ENCODE measurements at regions not wholly inside any gene's neighbourhood (a gene's known extent, or its start where the extent isn't known, plus 50 kb on each side); places are given as distances from the start of the nearest gene placed in this dataset.

- no peak for DNase-seq
Observed at GRCh38 chr5:68958428-68958827, 135.4 kb upstream of the SLC30A5 start.

GRCh38 chr5:68960456-68960855, 133.4 kb upstream of the SLC30A5 start:
- DNase-seq = no peak

- DNase-seq = no peak
Observed at GRCh38 chr5:68960961-68961360, 132.9 kb upstream of the SLC30A5 start.

- no peak for DNase-seq
Observed at GRCh38 chr5:68961762-68962161, 132.1 kb upstream of the SLC30A5 start.

DNA sequence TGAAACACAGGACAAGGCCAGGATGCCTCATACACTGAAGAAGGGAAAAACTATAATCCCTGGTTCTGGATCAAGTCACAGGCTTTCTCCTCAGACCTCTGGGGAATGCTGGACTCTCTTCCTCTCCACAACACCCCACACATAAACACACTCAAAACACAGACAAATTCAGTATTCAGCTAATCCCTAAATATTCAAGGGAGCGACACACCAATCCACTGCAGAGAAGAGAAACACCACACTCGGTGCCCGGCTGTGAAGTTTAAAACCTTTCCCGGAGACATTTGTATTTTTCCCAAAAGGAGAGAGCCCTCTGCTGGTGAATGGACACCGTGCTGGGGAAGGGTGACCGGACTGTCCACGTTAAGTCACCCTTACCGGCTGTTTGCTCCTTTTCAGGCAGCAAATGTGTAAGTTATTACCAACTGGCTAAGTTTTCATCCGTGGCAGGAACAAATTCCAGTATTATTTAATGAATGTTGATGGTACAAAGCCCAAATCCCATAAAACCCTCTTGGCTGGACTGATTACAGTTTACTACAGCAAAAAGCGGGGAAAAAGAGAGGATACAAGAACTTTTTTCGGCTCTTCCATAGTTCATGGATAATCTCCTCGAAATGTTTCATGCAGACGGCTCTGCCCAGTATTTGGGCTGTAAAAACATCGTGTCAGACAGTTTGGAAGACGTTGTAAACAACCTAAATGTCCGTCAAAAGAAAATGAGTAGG, 130.9 kb upstream of the SLC30A5 start:
- DNase-seq = no peak

GRCh38 chr5:68964679-68965078, 129.1 kb upstream of the SLC30A5 start:
- DNase-seq = no peak

DNA sequence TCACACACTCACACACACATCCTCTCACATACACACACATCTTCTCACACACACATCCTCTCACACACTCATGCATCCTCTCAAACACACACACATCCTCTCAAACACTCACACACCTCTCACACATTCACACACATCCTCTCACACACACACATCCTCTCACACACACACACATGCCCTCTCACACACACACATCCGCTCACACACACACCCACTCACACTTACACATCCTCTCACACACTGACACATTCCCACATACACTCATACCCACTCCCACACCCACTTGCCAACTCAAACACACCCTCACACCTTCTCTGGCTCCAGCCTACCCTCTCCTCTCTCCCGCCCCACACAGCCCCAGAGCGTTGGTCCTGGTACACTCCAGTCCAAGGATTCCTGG, 127.9 kb upstream of the SLC30A5 start:
- no peak for DNase-seq

GRCh38 chr5:68966596-68966995, 127.2 kb upstream of the SLC30A5 start:
- DNase-seq = no peak

- no peak for DNase-seq
Observed at GRCh38 chr5:68968429-68968828, 125.4 kb upstream of the SLC30A5 start.

- DNase-seq = no peak
Observed at GRCh38 chr5:68970617-68971016, 123.2 kb upstream of the SLC30A5 start.

- DNase-seq = no peak
Observed at GRCh38 chr5:68973696-68974095, 120.1 kb upstream of the SLC30A5 start.

- no peak for DNase-seq
Observed at GRCh38 chr5:68983043-68983442, 110.8 kb upstream of the SLC30A5 start.

- no peak for DNase-seq
Observed at GRCh38 chr5:68983959-68984358, 109.9 kb upstream of the SLC30A5 start.

GRCh38 chr5:68991279-68992084, 102.3 kb upstream of the SLC30A5 start:
- DNase-seq = no peak

- DNase-seq = no peak
Observed at GRCh38 chr5:68994645-68995044, 99.2 kb upstream of the SLC30A5 start.

DNA sequence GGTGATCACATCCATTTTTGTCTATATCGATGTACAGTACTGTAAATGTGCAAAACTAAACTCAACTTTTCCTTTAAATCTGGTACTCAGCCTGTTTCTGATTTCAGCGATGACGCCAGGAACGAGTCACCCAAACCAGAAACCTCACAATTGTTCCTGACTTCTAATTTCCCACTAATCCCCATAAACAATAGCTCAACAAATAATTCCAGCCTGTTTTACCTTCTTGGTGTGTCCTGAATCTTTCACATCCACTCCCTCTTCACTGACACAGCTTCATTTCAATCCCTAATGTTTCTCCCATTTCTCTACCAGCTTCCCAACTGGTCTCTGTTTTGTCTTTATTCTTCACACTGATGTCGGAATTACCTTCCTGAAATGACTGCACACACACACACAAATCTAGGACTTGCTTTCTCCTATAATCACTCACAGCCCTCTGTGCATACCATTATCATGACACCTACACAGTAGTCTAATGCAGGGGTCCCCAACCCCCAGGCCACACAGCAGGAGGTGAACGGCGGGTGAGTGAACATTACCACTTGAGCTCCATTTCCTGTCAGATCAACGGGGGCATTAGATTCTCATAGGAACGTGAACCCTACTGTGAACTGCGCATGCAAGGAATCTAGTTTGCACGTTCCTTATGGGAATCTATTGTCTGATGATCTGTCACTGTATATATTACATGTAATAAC, 97.8 kb upstream of the SLC30A5 start:
- no peak for DNase-seq

DNA sequence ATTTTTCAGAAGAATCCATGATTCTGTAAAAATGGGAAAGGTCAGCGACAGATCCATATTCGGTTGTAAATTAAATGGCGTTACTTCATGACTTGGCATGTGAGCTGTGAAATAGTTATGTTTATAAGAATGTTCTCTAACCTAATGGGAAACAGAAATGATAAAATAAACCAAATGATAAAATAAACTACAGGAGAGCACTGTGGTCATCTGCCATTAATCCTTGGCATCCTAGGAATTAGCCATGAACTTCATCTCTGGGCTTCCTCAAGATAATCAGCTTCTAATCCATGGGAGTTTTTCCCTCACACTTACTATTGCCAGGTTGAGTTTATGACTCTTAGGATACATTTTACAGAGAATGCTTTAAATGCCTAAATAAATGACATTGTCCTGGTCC, 94.6 kb upstream of the SLC30A5 start:
- DNase-seq = no peak

DNA sequence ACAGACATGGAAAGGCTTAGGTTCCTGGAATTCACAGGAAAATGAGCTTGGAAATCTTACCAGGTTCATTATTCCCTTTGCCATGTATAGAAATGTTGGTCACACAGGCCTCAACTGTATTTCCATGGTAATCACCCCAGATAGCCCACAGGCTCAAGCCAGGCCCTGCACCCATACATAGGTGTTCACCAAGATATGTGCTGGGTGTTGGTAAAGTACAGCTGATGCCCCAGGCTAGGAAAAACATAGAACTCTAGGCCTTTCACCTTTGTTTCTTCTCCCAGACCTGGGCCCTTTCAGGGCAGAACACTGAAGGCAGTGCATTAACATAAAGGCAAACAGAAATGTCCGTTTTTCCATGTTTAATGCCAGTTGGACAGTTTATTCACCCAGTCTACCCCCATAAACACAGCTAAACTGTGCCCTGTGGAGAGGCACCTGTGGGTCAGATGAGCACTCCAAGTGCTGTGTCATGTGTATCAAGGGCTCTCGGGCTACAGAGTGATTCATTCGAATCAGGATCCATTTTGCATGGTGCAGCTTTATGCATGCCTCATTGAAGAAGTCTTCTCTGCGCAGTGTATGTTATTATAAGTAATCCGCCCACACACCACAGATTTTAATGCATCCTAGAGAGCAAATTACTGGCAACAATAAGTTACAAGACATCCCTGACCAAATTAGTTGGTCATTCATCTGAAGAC, 93.4 kb upstream of the SLC30A5 start:
- DNase-seq = no peak

- DNase-seq = no peak
Observed at GRCh38 chr5:69000949-69001348, 92.9 kb upstream of the SLC30A5 start.

GRCh38 chr5:69001627-69002026, 92.2 kb upstream of the SLC30A5 start:
- DNase-seq = no peak

- no peak for DNase-seq
Observed at GRCh38 chr5:69004127-69004526, 89.7 kb upstream of the SLC30A5 start.

GRCh38 chr5:69004676-69005075, 89.1 kb upstream of the SLC30A5 start:
- no peak for DNase-seq

DNA sequence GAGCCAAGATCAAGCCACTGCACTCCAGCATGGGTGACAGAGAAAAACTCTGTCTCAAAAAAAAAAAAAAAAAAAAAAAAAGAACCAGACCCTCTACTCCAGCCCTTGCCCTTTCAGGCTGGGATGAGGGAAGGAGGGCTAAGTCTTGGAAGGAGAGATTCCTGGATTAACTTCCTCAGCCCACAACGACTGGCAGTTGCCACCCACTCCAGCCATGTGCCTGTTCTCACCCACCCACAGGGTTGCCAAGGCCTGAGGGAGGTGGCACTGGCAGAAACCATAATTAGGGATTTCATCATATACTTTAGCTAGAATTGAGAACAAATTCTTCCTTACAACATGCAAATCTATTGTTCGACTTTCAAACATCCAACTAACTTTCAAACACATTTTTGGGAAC, 87.8 kb upstream of the SLC30A5 start:
- no peak for DNase-seq

Measured in activated CD4-positive, alpha-beta T cell treated with anti-CD3 and anti-CD28 coated beads, Interleukin-2, amount 50 U/mL, for 4 hours (primary cell).